ENCODE measurements at regions not wholly inside any gene's neighbourhood (a gene's known extent, or its start where the extent isn't known, plus 50 kb on each side); places are given as distances from the start of the nearest gene placed in this dataset.

- no peak for DNase-seq
Observed at GRCh38 chr3:21357241-21357640, 393.8 kb downstream of the ZNF385D start.

- DNase-seq = no peak
Observed at GRCh38 chr3:21356402-21356801, 394.6 kb downstream of the ZNF385D start.

GRCh38 chr3:21345382-21345976, 405.5 kb downstream of the ZNF385D start:
- DNase-seq = no peak

- DNase-seq = no peak
Observed at GRCh38 chr3:21331857-21332256, 419.2 kb downstream of the ZNF385D start.

DNA sequence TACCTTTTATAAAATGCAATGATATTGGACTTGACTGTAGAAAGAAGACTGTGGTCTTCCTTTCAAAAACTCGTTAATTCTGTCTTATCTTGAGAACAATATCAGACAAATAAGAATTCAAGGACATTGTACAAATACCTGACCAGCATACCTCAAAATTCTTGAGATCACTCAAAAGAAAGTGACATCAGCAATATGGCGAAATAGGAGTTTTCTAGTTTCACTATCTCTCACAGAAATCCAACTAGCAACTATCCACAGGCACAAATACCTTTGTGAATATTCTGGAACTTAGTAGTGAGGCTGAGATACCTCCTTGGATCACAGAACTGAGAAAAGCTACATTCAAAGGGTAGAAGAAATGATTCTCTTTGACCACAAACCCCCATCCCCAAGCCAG, 419.7 kb downstream of the ZNF385D start:
- no peak for DNase-seq

GRCh38 chr3:21330293-21330692, 420.7 kb downstream of the ZNF385D start:
- DNase-seq = no peak

GRCh38 chr3:21328711-21329390, 422.2 kb downstream of the ZNF385D start:
- no peak for DNase-seq

DNA sequence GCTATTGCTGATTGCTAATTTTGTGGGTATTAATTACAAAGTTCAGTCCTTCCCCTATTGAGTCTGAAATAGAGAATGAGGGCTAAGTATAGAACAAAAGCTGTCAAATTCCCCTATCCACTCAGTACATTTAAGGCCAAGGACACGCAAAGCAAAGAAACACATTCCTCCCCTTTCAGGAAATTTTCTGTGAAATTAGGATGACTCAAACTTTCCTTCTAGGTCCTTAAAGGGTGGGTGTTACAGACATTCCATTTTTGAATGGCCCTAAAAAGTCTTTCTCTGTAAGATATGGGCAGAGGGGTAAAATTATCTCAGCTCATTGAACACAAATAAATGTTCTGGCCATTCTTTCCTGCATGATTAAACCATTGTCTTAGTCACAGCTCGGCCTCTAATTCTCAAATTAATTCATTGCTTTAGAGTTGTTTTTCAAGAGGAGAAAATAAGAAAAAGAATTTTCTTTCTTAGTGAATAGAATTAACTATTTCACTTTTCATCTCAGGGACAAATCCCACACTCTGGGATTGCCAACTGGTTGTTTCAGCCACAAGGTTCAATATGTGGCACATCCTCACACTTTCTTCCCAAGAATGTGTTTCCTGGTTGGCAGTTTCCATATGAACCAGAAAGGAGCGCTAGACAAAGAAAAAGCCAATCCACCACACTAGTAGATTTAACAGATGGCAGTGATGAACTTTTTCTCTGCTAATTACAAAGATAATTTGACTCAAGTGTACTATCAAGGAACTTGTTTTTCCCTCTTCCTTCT, 424.1 kb downstream of the ZNF385D start:
- no peak for DNase-seq

DNA sequence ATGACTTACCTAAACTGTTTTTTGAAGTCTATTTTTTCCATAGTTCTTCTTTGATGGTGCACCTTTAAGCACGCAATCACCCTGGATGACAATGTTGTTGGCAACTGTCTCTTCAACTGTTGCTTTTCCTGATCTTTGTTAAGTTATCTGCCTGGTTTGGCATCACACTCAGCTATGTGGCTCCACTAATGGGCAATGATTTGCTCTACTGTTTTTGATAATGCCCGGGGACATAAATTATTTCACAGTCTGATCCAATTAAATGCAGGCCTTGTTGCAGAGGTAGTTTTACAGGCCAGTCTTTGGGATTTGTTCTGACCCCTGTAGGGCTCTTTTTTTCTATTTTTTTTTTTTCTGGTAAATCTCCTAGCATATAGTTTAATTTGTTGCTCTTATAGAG, 436.3 kb downstream of the ZNF385D start:
- no peak for DNase-seq

DNA sequence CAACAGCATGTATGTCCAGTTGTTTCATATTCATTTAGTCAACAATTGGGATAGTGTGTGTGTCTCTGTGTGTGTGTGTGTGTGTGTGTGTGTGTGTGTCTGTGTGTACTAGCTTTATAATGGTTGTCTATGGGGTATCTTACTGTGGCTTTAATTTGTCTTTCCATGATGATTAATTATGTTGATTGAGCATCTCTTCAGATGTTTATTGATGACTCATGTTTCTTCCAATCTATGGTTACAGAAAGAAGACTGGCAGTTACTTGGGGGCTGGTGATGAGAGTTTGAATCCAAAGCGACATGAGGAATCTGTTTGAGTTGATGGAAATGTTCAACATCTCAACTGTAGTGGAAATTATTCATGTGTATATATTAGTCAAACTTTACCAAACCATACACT, 440.1 kb downstream of the ZNF385D start:
- no peak for DNase-seq

GRCh38 chr3:21310161-21310560, 440.8 kb downstream of the ZNF385D start:
- no peak for DNase-seq

DNA sequence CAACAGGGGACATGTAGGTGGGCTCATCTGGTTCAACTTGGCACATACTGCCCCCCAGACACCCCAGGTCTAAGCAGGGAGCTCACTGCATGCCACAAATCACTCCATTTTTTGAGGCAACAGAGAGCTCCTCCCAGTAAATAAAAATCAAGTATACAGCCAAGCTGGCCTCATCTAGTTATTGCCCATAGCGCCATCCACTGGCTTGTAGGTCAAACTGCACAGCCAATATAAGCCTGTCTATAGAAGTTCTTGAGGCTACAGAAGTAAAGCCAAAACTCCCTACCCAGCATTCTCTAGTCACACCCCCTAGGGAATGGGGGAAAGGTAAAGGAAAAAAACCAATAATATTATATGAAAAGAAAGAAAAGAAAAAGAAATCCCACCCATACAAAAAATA, 453.7 kb downstream of the ZNF385D start:
- DNase-seq = no peak

- no peak for DNase-seq
Observed at GRCh38 chr3:21294768-21295167, 456.2 kb downstream of the ZNF385D start.

DNA sequence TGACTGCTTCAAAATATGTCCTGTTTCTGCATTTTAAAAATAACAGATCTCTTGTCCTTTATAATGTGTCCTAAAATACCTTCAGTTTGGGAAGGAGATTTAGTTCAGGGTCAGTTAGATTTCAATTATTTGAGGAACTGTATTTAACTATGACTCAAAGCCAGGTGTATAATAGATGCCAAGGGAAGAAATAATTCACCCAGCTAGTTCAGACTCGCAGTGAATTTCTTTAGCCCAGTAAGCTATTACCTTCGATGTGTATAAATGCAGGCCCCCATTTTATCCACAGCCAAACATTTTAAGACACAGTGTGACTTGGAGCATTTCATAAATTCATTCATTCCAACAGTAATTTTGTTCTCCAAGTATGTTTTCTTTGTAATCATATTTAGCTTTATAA, 458.0 kb downstream of the ZNF385D start:
- DNase-seq = no peak

DNA sequence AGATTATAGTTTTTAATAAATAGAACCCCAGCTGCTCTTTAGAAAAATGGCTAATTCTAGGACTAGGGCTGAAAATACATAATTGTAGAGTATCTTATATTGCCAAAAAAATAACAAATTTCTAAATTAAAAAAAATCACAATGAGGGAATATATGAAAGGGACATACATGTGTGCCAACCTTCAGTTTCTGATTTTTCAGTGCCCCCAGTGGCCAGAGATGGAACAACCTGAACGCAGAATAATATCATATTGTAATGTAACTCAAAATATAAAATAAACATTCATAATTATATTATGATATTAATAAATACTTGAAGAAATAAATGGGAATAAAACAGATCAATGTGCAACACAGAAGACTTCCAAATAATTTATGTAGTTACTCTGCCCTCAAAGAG, 460.5 kb downstream of the ZNF385D start:
- no peak for DNase-seq

DNA sequence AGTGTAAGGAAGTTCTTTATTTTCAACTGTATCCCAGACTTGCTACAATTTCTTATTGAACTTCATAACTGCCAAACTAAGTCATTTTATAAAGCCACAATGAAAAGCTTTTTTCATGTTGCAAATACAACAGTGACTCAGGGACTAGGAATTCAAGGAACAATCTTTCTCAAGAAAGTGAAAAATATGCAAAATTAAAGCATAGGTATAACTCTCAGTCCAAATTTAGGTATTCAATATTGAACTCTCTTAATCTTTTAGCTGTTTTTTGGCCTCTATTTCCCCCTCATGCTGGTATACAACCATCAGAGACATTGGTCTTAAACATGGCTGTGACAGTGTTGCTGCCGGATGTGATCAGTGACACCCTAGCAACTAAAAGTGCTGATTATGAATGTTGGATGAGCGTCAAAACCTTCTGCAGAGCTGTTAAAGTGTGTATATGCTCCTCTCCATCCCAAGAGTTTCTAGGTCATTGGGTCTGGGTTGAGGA, 476.9 kb downstream of the ZNF385D start:
- no peak for DNase-seq

DNA sequence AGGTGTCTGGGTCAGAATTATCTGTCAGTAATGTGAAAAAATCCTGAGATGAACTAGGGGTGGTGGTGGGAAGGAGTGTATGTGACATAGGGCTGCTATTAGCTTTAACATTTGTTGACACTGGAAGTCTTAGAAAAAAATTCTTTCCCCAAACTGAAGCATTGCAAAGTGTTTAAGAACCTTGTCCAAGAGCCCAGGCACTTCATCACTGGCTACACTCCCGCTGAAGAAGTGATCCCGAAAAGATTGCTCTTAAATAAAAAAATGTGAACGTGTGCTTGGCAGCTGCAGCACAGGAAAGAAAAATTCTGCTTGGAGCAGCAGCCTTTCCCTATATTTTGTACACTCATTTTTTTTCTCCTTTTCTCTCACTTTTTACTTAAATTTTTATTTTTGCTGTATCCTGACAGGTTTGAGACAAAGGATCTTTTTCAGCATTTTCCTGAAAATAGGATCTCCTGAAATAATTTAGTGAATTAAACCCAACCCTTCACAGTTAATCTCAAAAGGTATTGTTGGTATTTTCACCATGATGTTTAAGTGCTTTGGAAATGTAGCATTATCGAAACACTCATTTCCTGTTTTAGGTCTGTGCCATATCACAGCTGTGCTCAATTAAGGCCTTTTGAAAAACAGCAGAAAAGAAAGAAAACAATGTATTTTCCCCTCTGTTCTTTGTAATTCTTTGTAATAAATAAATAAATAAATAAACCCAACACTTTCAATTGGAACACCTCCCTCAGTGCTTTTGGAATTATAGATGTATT, 477.6 kb downstream of the ZNF385D start:
- no peak for DNase-seq

GRCh38 chr3:21271606-21272016, 479.4 kb downstream of the ZNF385D start:
- no peak for DNase-seq

- no peak for DNase-seq
Observed at GRCh38 chr3:21269882-21270281, 481.1 kb downstream of the ZNF385D start.

DNA sequence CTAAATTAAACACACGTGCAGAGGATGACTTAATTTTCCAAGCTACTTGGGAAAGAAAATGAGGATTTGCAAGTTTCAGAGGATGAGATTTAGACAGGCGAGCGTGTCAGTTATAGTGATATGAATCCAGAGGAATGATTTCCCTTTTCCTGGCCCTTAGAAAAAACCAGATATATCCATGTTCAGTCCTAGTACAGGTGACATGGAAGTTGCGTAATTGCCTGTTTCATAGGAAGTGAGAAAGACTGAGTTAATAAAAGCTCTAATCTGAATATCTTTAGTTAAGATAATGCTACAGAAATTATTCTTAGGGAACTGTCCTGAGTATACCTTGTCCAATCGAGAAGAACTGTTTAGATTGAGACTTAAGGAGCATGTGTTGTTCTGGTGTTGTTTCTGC, 490.5 kb downstream of the ZNF385D start:
- no peak for DNase-seq

- DNase-seq = no peak
Observed at GRCh38 chr3:21259896-21260295, 491.1 kb downstream of the ZNF385D start.

DNA sequence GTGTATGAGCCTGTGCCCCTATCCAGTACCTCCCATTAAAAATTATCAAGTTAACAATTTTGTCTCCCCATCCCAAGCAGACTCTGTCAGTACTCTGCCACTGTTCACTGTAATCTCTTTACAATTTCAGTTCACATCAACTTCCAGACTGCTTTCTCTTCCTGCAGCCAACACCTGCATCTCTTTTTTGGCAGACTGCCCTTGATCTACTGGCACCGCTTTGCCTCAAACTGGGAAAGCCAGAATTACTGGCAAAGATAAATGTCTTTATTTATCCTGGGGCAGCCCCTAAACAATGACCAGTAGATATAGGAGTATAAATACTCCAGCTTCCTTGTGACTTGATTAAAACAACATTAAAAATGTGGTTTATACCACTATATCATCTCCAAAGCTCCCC, 494.1 kb downstream of the ZNF385D start:
- no peak for DNase-seq

DNA sequence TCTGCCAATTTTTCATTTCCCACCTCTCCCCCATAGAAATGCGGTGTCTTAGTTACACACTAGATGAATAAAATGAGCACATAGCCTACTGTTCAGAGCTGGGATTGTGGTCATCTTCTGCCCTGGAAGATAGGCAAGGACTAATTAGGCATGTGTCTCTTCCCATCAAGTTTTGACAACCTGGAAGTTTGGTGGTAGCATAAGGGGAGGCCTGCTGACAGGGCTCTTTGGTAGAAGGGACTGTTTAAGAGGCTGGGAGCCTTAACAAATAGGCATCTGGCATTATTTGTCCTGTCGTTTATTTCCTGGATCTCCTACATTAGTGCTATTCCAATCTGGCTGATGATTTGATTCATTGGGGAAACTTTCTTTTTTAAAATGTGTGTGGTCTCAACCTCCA, 512.3 kb downstream of the ZNF385D start:
- DNase-seq = no peak
